IMR-90 (cell line): ENCODE measurements at regions not wholly inside any gene's neighbourhood (a gene's known extent, or its start where the extent isn't known, plus 50 kb on each side); places are given as distances from the start of the nearest gene placed in this dataset.

Experiments
- CEBPB ChIP-seq: IDR thresholded peaks from 2 replicates; pipeline ENCODE4 v1.6.1; 2012; ENCODE audit warnings: low read depth, low read length, improper control_type of control experiment
- CTCF ChIP-seq: conservative IDR thresholded peaks from 2 replicates; pipeline ENCODE4 v1.5.1; 2012; ENCODE audit warnings: mild to moderate bottlenecking, low read depth, low read length, improper control_type of control experiment
- FOS ChIP-seq: fragments of 150-350 bp; IDR thresholded peaks from 2 replicates; pipeline ENCODE4 v1.6.1; 2016; ENCODE audit warnings: low read depth, low read length
- MAZ ChIP-seq: IDR thresholded peaks from 2 replicates; pipeline ENCODE4 v1.6.1; 2012; ENCODE audit warnings: low read depth, mild to moderate bottlenecking, low read length, improper control_type of control experiment, moderate library complexity, borderline replicate concordance
- POLR2A ChIP-seq: IDR thresholded peaks from 2 replicates; pipeline ENCODE4 v1.6.1; 2012; ENCODE audit warnings: mild to moderate bottlenecking, low read depth, low read length
- USF2 ChIP-seq: fragments of 150-350 bp; IDR thresholded peaks from 2 replicates; pipeline ENCODE4 v1.6.1; 2017; ENCODE audit warnings: mild to moderate bottlenecking, antibody characterized with exemption, low read length, low read depth

GRCh38 chr2:15685143-15685542 is 93.5 kb downstream of the DDX1 start:
- TF ChIP-seq MAZ, result no peak
- no peak for TF ChIP-seq USF2
- TF ChIP-seq POLR2A, result no peak
- no peak for TF ChIP-seq CTCF
- TF ChIP-seq CEBPB, result no peak
- no peak for TF ChIP-seq FOS
